ENCODE measurements at regions not wholly inside any gene's neighbourhood (a gene's known extent, or its start where the extent isn't known, plus 50 kb on each side); places are given as distances from the start of the nearest gene placed in this dataset.

DNA sequence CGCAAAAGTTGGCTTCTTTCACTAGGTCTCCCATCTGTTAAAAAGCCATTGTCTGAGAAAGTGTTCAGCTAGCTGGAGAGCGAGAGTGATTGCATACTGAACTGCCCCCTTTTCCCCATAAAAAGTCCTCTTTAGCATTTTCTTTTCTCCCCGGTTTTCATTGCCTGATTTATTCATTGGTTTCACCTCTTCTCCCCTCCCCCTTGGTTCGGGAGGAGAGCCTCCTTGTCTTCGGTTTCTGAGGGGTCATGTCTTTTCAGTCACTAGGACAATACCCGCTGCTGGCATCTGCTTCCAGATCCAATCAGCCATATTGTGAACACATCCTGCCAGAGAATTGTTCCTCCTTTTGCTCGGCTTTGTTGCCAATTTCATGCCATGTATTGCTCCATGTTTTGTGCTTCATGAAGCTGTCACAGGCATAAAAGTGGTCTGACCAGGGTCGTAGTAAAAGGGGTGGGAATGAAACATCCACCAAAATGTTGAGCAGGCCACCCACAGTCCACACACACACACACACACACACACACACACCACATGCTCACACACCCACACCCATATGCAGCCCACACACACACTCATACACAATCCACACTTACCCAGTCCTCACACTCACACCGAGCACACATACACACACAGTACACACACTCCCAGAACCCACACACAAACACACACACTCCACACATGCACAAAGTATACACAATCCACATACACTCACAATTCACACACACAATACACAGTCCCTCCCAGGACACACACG lies 136.0 kb downstream of the NKX6-1 start:
- TF ChIP-seq, protein P1, sequence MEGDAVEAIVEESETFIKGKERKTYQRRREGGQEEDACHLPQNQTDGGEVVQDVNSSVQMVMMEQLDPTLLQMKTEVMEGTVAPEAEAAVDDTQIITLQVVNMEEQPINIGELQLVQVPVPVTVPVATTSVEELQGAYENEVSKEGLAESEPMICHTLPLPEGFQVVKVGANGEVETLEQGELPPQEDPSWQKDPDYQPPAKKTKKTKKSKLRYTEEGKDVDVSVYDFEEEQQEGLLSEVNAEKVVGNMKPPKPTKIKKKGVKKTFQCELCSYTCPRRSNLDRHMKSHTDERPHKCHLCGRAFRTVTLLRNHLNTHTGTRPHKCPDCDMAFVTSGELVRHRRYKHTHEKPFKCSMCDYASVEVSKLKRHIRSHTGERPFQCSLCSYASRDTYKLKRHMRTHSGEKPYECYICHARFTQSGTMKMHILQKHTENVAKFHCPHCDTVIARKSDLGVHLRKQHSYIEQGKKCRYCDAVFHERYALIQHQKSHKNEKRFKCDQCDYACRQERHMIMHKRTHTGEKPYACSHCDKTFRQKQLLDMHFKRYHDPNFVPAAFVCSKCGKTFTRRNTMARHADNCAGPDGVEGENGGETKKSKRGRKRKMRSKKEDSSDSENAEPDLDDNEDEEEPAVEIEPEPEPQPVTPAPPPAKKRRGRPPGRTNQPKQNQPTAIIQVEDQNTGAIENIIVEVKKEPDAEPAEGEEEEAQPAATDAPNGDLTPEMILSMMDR (IDR thresholded peaks at IDR 0.05; ENCODE audit: insufficient read depth, low read depth, low read length, missing control alignments), result no peak
- no peak for DNase-seq (ENCODE audit: low read depth)

DNA sequence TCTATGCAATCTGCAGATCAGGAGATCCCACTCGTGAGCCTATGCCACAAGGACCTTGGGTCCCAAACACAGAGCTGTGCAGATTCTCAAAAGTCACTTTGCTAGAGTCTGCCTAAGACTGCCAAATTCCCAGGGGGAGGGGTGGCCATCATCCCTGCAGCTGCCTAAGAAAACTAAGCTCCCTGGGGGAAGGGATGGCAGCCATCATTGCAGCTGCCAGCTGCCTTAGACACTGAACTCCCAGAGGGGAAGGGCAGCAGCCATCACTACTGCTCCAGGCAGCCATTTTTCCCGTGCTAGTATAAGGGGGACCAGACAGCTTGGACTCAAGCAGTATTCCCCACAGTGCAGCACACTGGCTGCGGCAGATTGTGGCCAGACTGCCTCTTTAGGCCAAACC lies 156.9 kb downstream of the NKX6-1 start:
- H3K4me3 ChIP-seq (ENCODE audit: low read depth, low read length), result no peak overlapping the region
- no peak for DNase-seq (ENCODE audit: low read depth)
- TF ChIP-seq, protein P1 (IDR thresholded peaks at IDR 0.05; ENCODE audit: insufficient read depth, low read depth, low read length, missing control alignments), result no peak

More for the DNA sequence above, 136.0 kb downstream of the NKX6-1 start:
- H3K4me3 ChIP-seq (ENCODE audit: low read depth, low read length), result no peak overlapping the region

GRCh38 chr4:84341559-84341958 lies 157.5 kb downstream of the NKX6-1 start:
- H3K4me3 ChIP-seq (ENCODE audit: low read depth, low read length), result no peak overlapping the region
- TF ChIP-seq, protein P1 (IDR thresholded peaks at IDR 0.05; ENCODE audit: insufficient read depth, low read depth, low read length, missing control alignments), result no peak
- no peak for DNase-seq (ENCODE audit: low read depth)

- DNase-seq (ENCODE audit: low read depth), result no peak
- no peak overlapping the region for H3K4me3 ChIP-seq (ENCODE audit: low read depth, low read length)
- TF ChIP-seq, protein P1 (IDR thresholded peaks at IDR 0.05; ENCODE audit: insufficient read depth, low read depth, low read length, missing control alignments), result no peak
These were observed 160.7 kb downstream of the NKX6-1 start for GRCh38 chr4:84338367-84338766.

- no peak overlapping the region for H3K4me3 ChIP-seq (ENCODE audit: low read depth, low read length)
- TF ChIP-seq, protein P1 (IDR thresholded peaks at IDR 0.05; ENCODE audit: insufficient read depth, low read depth, low read length, missing control alignments), result no peak
- DNase-seq (ENCODE audit: low read depth), result no peak
These were observed 162.0 kb downstream of the NKX6-1 start for GRCh38 chr4:84336964-84337705.

DNA sequence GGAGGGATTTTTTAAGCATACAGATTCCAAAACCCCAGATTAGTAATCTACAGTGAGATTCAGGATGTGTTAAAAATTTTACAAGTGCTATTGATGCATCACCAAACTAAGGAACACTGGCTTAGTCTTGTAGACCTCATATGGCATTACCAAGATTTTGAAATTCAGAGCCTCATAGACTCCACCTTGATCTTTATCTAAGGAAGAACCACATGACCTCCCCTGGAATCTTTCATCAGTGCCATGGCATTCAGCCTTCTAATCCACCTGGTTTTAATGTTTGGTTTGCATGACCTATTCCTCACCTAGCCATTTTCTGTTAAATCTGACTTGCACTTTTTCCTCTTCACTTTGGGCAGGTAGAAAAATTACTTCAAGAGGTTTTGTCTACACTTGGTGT lies 171.6 kb downstream of the NKX6-1 start:
- TF ChIP-seq, protein P1 (IDR thresholded peaks at IDR 0.05; ENCODE audit: insufficient read depth, low read depth, low read length, missing control alignments), result no peak
- no peak overlapping the region for H3K4me3 ChIP-seq (ENCODE audit: low read depth, low read length)
- DNase-seq (ENCODE audit: low read depth), result no peak
